ENCODE measurements at regions not wholly inside any gene's neighbourhood (a gene's known extent, or its start where the extent isn't known, plus 50 kb on each side); places are given as distances from the start of the nearest gene placed in this dataset.

- TF ChIP-seq, protein P1, sequence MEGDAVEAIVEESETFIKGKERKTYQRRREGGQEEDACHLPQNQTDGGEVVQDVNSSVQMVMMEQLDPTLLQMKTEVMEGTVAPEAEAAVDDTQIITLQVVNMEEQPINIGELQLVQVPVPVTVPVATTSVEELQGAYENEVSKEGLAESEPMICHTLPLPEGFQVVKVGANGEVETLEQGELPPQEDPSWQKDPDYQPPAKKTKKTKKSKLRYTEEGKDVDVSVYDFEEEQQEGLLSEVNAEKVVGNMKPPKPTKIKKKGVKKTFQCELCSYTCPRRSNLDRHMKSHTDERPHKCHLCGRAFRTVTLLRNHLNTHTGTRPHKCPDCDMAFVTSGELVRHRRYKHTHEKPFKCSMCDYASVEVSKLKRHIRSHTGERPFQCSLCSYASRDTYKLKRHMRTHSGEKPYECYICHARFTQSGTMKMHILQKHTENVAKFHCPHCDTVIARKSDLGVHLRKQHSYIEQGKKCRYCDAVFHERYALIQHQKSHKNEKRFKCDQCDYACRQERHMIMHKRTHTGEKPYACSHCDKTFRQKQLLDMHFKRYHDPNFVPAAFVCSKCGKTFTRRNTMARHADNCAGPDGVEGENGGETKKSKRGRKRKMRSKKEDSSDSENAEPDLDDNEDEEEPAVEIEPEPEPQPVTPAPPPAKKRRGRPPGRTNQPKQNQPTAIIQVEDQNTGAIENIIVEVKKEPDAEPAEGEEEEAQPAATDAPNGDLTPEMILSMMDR (IDR thresholded peaks at IDR 0.05; ENCODE audit: low read depth, low read length): no peak
- Histone ChIP-seq H3K9me3 (ENCODE audit: control insufficient read depth, insufficient read depth, low read length) (no peaks in the 10 kb centered on the region), H3K27me3 (ENCODE audit: control insufficient read depth, insufficient read depth, low read length) (no peaks in the 10 kb centered on the region), H3K4me3 (ENCODE audit: low read depth, low read length) (no peak overlapping the region), H3K27ac (ENCODE audit: low read depth, low read length) (no peak overlapping the region)
- POLR2A ChIA-PET: interaction anchor here (1.0 kb wide), 1 partner anchor 183 kb away, joined by 5 read pairs; no protein-coding TSS in a partner anchor
- no peak for DNase-seq (ENCODE audit: low read depth, low spot score)
- CTCF ChIA-PET: interaction anchor here (0.5 to 2.5 kb wide), 61 partner anchors 8 to 1746 kb away, joined by 3 to 66 read pairs (median 4); no protein-coding TSS in a partner anchor
Measured at GRCh38 chr4:138871555-138871875, 144.1 kb upstream of the NOCT start.

- no peak overlapping the region for H3K4me3 ChIP-seq (ENCODE audit: low read depth, low read length)
- no peaks in the 10 kb centered on the region for H3K9me3 ChIP-seq (ENCODE audit: control insufficient read depth, insufficient read depth, low read length)
- TF ChIP-seq, protein P1 (IDR thresholded peaks at IDR 0.05; ENCODE audit: low read depth, low read length): peak; percentile 83
- POLR2A ChIA-PET: interaction anchor here (1.0 kb wide), 1 partner anchor 183 kb away, joined by 5 read pairs; no protein-coding TSS in a partner anchor
- peak; percentile 55 for DNase-seq (ENCODE audit: low read depth, low spot score)
- no peaks in the 10 kb centered on the region for H3K27me3 ChIP-seq (ENCODE audit: control insufficient read depth, insufficient read depth, low read length)
- H3K27ac ChIP-seq (ENCODE audit: low read depth, low read length): no peak overlapping the region
- CTCF ChIA-PET: interaction anchor here (0.5 to 2.5 kb wide), 66 partner anchors 8 to 1746 kb away, joined by 3 to 66 read pairs (median 4); no protein-coding TSS in a partner anchor
Measured at GRCh38 chr4:138870737-138871554, 144.6 kb upstream of the NOCT start.

DNA sequence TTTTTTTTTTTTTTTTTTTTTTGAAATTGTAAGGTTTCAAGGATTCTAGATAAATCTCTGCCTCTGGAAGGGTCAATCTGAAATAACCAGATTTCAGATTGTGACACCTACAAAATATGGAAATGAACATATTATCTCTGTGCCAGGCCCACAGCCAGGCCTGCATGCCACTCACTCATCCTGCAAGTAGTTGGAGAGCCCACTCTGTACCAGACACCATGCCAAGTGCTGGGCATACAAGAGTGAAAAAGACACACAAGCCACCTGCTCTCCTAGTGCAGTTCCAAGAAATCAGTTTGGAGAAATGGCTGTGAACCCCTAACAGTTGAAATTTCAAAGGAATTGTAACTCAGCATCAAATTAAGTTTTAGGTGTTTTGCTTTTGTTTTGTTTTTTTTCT, 145.9 kb upstream of the NOCT start:
- CTCF ChIA-PET: interaction anchor here (0.7 to 2.5 kb wide), 9 partner anchors 31 to 1466 kb away, joined by 3 to 22 read pairs (median 7); no protein-coding TSS in a partner anchor
- no peak overlapping the region for H3K27ac ChIP-seq (ENCODE audit: low read depth, low read length)
- no peak overlapping the region for H3K4me3 ChIP-seq (ENCODE audit: low read depth, low read length)
- POLR2A ChIA-PET: no interaction called here
- DNase-seq (ENCODE audit: low read depth, low spot score): no peak
- no peaks in the 10 kb centered on the region for H3K9me3 ChIP-seq (ENCODE audit: control insufficient read depth, insufficient read depth, low read length)
- TF ChIP-seq, protein P1 (IDR thresholded peaks at IDR 0.05; ENCODE audit: low read depth, low read length): no peak
- H3K27me3 ChIP-seq (ENCODE audit: control insufficient read depth, insufficient read depth, low read length): no peaks in the 10 kb centered on the region

DNA sequence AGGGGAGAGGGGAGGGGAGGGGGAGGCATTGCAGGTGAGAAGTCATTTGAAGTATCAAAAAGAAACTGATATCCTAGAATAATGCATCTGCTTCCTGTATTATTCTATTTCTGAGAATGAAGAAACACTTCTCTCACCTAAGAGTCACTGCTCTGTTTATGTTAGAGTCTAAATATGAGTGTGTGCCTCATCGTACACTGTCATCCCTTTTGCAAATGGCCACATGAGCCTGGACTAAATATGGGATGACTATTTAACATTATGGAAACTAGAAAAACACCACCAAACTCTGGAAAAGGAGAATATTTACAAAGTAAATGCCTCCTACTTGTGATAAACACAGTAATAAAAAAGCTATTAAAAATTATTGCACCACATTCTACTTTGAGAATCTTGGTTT, 146.4 kb upstream of the NOCT start:
- DNase-seq (ENCODE audit: low read depth, low spot score): no peak
- Histone ChIP-seq H3K27me3 (ENCODE audit: control insufficient read depth, insufficient read depth, low read length) (no peaks in the 10 kb centered on the region), H3K4me3 (ENCODE audit: low read depth, low read length) (no peak overlapping the region), H3K9me3 (ENCODE audit: control insufficient read depth, insufficient read depth, low read length) (no peaks in the 10 kb centered on the region), H3K27ac (ENCODE audit: low read depth, low read length) (no peak overlapping the region)
- POLR2A ChIA-PET: no interaction called here
- CTCF ChIA-PET: interaction anchor here (0.7 to 0.8 kb wide), 7 partner anchors 31 to 1466 kb away, joined by 3 to 15 read pairs (median 6); no protein-coding TSS in a partner anchor
- TF ChIP-seq, protein P1 (IDR thresholded peaks at IDR 0.05; ENCODE audit: low read depth, low read length): no peak

DNA sequence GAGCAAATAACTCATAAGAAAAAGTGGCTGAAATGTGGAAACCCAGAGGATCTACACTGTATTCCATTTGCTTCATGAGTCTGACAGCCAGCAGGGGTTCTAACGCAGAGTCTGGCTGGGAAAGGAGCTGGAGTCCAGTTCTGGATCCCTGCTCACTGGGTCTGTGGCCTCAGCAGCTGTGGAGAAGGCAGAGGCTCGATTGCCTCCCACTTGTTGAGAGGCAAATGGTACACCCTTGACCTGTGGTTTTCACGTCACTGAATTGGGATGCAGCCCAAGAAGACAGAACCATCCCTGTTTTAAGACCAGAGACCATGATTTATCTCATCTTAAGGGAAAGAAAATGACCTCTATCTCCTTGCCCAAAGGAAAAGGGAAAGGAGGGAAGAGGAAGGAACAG, 147.0 kb upstream of the NOCT start:
- CTCF ChIA-PET: interaction anchor here (1.2 kb wide), 1 partner anchor 188 kb away, joined by 3 read pairs; no protein-coding TSS in a partner anchor
- Histone ChIP-seq H3K27me3 (ENCODE audit: control insufficient read depth, insufficient read depth, low read length) (no peaks in the 10 kb centered on the region), H3K4me3 (ENCODE audit: low read depth, low read length) (no peak overlapping the region), H3K27ac (ENCODE audit: low read depth, low read length) (no peak overlapping the region), H3K9me3 (ENCODE audit: control insufficient read depth, insufficient read depth, low read length) (no peaks in the 10 kb centered on the region)
- POLR2A ChIA-PET: no interaction called here
- DNase-seq (ENCODE audit: low read depth, low spot score): peak; percentile 26
- TF ChIP-seq, protein P1 (IDR thresholded peaks at IDR 0.05; ENCODE audit: low read depth, low read length): no peak
